ENCODE measurements at regions not wholly inside any gene's neighbourhood (a gene's known extent, or its start where the extent isn't known, plus 50 kb on each side); places are given as distances from the start of the nearest gene placed in this dataset.

DNA sequence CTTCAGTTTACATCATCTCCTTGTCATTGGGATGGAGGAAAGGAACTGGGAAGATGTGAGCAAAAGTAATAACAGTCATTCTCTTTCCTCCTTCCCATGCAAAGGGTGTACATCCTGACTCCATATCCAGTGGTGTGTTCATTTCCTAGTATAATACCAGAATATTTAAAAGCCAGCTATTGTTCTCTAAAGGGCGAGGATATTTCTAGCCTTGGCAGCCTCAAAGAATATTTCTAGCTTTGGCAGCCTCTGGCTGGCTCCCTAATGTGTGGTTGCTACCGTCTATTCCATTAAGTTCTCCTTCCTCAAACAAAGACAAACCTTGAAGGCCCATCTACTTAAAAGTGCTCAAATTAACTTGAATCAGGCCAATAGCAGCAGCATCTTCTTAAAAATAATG is 114.0 kb downstream of the FAM76B start:
- TF ChIP-seq, protein P1, sequence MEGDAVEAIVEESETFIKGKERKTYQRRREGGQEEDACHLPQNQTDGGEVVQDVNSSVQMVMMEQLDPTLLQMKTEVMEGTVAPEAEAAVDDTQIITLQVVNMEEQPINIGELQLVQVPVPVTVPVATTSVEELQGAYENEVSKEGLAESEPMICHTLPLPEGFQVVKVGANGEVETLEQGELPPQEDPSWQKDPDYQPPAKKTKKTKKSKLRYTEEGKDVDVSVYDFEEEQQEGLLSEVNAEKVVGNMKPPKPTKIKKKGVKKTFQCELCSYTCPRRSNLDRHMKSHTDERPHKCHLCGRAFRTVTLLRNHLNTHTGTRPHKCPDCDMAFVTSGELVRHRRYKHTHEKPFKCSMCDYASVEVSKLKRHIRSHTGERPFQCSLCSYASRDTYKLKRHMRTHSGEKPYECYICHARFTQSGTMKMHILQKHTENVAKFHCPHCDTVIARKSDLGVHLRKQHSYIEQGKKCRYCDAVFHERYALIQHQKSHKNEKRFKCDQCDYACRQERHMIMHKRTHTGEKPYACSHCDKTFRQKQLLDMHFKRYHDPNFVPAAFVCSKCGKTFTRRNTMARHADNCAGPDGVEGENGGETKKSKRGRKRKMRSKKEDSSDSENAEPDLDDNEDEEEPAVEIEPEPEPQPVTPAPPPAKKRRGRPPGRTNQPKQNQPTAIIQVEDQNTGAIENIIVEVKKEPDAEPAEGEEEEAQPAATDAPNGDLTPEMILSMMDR (IDR thresholded peaks at IDR 0.05; ENCODE audit: poor library complexity): no peak
- TF ChIP-seq EZH2 (IDR thresholded peaks at IDR 0.05; ENCODE audit: borderline replicate concordance) (no peak), EZH2phosphoT487 (IDR thresholded peaks at IDR 0.05; ENCODE audit: low read depth, severe bottlenecking, unreplicated experiment) (no peak)
